GM12872 (cell line): ENCODE measurements at regions not wholly inside any gene's neighbourhood (a gene's known extent, or its start where the extent isn't known, plus 50 kb on each side); places are given as distances from the start of the nearest gene placed in this dataset.

Experiments used
- TF ChIP-seq, protein P1 (sequence below): IDR thresholded peaks from 3 replicates; pipeline ENCODE4 v1.5.1; 2011; ENCODE audit warnings: low read depth, mild to moderate bottlenecking, low read length, moderate library complexity; ENCODE audit not compliant: insufficient read depth

DNA sequence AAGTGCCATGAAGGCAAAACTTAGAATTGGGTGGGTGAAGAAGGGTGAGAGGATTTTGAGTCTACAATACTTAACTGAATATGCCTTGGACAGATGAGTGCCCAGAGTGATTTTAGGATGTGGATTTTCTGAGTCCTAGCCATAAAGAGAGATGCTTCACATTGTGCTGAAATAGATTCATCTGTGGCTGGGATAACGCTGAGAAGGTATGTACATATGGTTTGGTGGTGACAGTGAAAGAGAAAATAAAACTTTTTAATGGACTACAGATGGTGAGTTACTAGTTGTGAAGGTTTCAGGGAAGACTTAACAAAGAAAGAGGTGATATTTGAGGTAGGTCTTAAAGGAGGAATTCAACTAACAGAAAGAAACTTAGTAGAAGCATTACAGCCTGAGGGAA, 265.8 kb downstream of the AKAIN1 start:
- TF ChIP-seq, protein P1, sequence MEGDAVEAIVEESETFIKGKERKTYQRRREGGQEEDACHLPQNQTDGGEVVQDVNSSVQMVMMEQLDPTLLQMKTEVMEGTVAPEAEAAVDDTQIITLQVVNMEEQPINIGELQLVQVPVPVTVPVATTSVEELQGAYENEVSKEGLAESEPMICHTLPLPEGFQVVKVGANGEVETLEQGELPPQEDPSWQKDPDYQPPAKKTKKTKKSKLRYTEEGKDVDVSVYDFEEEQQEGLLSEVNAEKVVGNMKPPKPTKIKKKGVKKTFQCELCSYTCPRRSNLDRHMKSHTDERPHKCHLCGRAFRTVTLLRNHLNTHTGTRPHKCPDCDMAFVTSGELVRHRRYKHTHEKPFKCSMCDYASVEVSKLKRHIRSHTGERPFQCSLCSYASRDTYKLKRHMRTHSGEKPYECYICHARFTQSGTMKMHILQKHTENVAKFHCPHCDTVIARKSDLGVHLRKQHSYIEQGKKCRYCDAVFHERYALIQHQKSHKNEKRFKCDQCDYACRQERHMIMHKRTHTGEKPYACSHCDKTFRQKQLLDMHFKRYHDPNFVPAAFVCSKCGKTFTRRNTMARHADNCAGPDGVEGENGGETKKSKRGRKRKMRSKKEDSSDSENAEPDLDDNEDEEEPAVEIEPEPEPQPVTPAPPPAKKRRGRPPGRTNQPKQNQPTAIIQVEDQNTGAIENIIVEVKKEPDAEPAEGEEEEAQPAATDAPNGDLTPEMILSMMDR: no peak

DNA sequence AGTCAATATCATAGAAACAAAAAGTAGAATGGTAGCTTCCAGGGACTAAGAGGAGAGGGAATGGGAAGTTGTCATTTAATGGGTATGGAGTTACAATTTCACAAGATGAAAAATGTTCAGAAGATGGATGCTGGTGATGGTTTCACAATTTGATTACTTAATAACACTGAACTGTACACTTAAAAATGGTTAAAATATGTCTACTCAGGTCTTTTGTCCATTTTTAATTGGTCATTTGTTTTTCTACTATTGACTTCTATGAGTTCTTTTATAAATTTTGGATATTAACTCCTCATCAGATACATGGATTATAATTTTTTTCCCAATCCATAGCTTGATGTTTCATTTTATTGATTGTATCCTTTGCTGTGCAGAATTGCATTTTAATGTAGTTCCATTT, 275.5 kb downstream of the AKAIN1 start:
- TF ChIP-seq, protein P1: no peak

DNA sequence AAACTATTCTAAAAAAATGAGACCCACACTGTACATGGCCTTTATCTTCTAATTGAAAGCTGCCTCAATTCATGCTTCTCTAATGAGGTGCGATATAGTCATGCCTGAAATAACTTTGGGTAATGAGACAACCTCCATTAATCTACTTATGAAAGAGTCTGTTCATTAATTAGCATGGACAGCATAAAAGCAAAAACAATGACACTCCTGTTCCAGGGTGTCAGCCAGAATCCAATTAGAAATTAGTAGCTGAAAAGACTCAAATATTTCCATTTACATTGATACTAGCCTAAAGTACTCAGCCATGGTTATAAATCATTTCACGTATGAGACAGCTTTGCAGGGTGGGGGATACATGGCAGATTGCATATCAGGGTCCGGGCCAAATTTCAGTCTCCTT, 288.7 kb downstream of the AKAIN1 start:
- TF ChIP-seq, protein P1: no peak

DNA sequence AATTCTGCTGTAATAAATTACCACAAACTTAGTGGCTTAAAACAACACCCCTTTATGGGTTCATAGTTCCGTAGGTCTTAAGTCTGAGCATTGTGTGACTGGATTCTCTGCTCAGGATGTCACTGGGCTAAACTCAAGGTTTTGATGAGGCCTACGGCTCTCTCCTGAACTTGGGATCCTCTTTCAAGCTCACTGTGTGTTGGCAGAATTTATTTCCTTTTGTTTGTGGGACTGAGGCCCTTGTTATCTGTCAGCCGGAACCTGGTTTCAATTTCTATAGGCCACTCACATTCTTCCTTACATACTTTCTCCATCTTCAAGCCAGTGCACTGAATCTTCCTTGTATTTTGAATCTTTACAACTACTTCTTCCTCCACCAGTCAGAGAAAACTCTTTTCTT, 290.2 kb downstream of the AKAIN1 start:
- TF ChIP-seq, protein P1: no peak

DNA sequence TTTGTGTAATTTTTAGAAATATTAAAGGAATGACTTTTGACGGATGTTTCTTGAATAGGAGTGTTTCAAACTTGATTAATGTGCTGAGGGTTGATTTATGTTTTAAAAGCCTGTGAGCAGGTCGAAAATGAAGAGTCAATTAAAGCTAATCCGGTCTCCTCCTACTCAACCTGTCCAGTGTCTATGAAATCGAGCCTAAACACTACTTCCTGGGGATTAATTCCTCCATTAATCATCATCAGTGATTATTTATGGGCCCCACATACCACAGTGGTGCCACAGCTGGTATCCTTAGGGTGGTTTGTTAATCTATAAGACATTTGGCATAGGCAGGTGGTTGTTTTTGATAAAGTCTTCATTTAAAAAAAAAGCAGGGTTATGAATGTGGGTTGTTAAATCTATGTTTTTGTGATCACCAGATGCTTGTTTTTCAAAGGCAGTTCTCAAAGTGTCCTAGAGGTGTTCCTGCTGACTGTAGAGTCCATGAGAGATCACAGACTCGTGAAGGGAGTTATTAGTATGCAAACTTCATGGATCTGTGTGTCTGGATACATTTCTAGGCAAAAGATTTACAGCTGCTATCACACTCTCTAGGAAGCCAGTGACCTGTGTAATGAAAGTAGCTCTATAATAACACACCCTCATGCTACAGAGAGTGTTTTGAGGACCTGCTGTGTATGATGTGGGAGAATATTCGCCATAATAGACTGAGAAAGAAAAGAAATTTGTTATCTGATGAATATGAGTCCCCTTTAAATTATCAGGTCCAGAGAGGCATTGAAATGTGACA, 308.6 kb downstream of the AKAIN1 start:
- TF ChIP-seq, protein P1: no peak

DNA sequence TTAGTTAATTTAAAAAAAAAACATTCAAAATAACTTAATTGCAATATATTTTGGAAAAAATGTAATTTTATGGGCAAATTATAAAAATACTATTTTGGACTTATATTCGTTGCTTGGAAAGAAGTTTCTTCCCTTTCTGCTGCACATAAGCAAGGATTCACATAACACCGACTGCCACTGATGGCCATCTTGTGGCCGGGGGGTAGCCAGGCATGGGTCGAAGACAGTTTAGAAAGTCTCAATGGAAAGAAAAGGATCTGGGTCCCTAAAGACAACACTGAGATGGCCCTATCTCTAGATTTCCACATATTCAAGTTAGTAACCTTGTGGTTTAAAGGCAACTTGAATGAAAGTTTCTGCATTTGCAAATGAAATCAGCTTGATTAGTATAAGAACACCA, 318.6 kb downstream of the AKAIN1 start:
- TF ChIP-seq, protein P1: no peak

DNA sequence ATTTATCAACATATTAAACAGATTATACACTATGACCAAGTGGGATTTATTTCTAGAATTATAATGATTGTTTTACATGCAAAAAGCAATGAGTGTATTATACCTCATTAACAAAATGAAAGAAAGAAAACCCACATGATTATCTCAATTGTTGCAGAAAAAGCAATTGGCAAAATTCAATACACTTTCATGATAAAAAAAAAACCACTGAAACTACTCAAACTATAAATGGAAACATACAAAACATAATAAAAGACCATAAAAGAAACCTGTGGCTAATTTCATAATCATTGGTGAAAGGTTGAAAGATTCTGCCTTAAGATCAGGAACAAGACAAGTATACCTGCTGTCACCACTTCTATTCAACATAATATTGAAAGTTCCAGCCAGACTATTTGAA, 325.9 kb downstream of the AKAIN1 start:
- TF ChIP-seq, protein P1: no peak
